DND-41 (cell line): ENCODE measurements at regions not wholly inside any gene's neighbourhood (a gene's known extent, or its start where the extent isn't known, plus 50 kb on each side); places are given as distances from the start of the nearest gene placed in this dataset.

ENCODE experiments used
- EZH2 ChIP-seq: IDR thresholded peaks from 3 replicates; pipeline ENCODE4 v1.6.1; 2012; ENCODE audit warnings: borderline replicate concordance, low read depth, mild to moderate bottlenecking, moderate library complexity, low read length, inconsistent platforms; ENCODE audit not compliant: severe bottlenecking
- TF ChIP-seq, protein P1 (sequence below): IDR thresholded peaks from 2 replicates; pipeline ENCODE4 v1.5.1; 2012; ENCODE audit warnings: borderline replicate concordance, low read length, moderate library complexity, mild to moderate bottlenecking; ENCODE audit not compliant: poor library complexity, severe bottlenecking; ENCODE audit errors: extremely low read depth

- TF ChIP-seq, protein P1, sequence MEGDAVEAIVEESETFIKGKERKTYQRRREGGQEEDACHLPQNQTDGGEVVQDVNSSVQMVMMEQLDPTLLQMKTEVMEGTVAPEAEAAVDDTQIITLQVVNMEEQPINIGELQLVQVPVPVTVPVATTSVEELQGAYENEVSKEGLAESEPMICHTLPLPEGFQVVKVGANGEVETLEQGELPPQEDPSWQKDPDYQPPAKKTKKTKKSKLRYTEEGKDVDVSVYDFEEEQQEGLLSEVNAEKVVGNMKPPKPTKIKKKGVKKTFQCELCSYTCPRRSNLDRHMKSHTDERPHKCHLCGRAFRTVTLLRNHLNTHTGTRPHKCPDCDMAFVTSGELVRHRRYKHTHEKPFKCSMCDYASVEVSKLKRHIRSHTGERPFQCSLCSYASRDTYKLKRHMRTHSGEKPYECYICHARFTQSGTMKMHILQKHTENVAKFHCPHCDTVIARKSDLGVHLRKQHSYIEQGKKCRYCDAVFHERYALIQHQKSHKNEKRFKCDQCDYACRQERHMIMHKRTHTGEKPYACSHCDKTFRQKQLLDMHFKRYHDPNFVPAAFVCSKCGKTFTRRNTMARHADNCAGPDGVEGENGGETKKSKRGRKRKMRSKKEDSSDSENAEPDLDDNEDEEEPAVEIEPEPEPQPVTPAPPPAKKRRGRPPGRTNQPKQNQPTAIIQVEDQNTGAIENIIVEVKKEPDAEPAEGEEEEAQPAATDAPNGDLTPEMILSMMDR: no peak
- no peak for TF ChIP-seq EZH2
Observed at GRCh38 chr1:234821840-234822239, 211.9 kb upstream of the IRF2BP2 start.
